LNCaP clone FGC (cell line): ENCODE measurements at regions not wholly inside any gene's neighbourhood (a gene's known extent, or its start where the extent isn't known, plus 50 kb on each side); places are given as distances from the start of the nearest gene placed in this dataset.

ENCODE experiments used
- DNase-seq: peaks from one replicate; pipeline ENCODE4 v3.0.0-alpha.2; 2011; ENCODE audit warnings: low read depth
- H3K4me3 ChIP-seq: 2 replicates; pipeline ENCODE4 v1.5.1; 2011; ENCODE audit warnings: mild to moderate bottlenecking, low read depth, low read length, control low read depth
- CTCF ChIP-seq: IDR thresholded peaks from 2 replicates; pipeline ENCODE4 v1.5.1; 2012; ENCODE audit warnings: mild to moderate bottlenecking; ENCODE audit not compliant: control insufficient read depth, insufficient read depth; ENCODE audit errors: extremely low read depth

DNA sequence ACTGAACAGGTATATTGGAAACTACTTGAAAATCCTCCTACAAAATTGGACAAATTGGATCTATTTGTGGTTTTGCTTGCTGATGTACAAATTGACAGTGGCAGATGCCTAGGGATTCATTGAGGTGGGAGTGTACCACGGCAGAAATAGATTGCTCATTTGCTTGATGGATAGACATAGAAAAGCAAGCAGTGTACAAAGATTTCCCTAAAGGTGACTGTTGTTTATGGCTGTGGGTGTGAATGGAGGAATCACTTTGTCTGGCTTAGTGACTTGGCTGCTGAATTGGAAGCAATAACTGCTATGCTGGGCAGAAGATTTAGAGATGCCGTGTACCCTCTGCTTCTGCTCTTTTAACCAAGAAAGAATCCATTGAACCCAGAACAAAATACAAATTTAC lies 191.0 kb upstream of the GRID2 start:
- DNase-seq, result no peak
- H3K4me3 ChIP-seq, result no peak overlapping the region
- no peak for TF ChIP-seq CTCF

DNA sequence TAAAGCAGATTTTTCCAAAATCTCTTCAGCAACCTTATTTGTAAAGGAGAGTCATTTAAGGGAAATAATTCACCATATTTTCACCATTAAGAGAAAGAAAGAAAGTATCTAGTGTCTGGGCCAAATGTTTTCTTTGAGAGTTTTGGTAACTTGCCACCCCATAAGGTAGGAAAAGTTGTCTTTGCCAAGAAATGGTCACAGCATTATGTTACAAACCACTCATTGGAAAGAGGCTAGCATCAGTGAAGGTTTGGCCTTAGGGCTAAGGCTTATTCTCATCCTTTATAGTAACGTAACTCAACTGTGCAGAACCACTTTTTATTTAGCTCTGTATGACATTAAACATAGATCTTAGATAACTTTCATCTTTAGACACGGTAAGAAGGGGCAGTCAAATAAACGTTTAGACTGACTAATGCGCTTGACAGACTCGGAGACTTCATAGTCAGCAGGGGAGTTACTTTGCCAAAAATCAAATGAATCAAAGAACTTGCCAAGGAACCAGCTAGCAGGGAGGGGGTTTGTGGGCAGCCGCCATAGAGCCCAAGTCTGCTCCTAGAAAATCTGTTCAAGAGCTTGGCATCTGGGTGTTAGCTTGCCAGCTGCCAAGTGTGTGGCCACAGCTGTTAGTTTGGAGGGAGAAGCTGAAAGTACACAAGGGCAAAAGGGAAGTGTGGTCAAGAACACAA lies 182.8 kb upstream of the GRID2 start:
- DNase-seq, result no peak
- no peak overlapping the region for H3K4me3 ChIP-seq
- TF ChIP-seq CTCF, result no peak

DNA sequence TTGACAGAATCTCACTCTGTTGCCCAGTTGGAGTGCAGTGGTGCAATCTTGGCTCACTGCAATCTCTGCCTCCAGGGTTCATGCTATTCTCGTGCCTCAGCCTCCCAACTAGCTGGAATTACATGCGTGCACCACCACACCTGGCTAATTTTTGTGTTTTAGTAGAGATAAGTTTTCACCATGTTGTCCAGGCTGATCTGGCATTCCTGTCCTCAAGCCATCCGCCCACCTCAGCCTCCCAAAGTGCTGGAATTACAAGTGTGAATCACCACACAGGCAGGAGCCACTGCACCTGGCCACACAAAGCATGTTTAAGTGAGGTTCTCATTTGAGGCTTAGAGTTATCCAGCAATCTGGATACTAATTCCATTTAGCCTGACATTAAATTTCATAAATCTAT lies 180.9 kb upstream of the GRID2 start:
- DNase-seq, result no peak
- no peak overlapping the region for H3K4me3 ChIP-seq
- no peak for TF ChIP-seq CTCF

DNA sequence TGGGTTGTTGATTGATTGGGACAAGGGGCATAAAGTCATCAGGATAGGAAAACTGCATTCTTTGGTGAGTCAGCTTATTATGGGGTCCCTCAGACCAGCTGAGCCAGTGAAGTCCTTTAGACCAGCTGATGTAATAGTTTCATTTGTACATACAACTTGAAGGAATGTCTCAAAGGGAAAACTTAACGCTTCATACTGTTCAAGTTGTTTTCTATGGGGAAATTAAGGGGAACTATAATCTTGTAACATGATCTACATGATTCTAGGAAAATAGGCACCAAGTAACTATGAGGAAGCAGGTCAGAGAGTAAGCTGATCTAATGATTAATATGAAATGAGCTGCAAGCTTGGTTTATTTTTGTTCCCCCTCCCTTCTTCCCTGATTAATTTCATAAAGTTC lies 175.1 kb upstream of the GRID2 start:
- TF ChIP-seq CTCF, result no peak
- H3K4me3 ChIP-seq, result no peak overlapping the region
- DNase-seq, result no peak

GRCh38 chr4:92129408-92129994 lies 174.3 kb upstream of the GRID2 start:
- no peak for DNase-seq

DNA sequence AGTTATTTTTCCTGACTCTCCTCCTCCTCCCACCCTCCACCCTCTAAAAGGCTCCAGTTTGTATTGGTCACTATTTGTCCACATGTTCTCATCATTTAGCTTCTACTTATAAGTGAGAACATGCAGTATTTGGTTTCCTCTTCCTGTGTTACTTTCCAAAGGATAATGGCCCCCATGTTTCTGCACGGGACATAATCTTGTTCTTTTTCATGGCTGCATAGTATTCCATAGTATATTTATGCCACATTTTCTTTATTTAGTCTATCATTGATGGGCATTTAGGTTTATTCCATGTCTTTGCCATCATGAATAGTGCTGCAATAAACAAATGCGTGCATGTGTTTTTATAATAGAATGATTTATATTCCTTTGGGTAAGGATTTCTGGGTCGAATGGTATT lies 167.3 kb upstream of the GRID2 start:
- no peak for TF ChIP-seq CTCF
- H3K4me3 ChIP-seq, result no peak overlapping the region
- no peak for DNase-seq

More at GRCh38 chr4:92129408-92129994, 174.3 kb upstream of the GRID2 start:
- no peak for TF ChIP-seq CTCF
- H3K4me3 ChIP-seq, result no peak overlapping the region

GRCh38 chr4:92163348-92163747 lies 140.4 kb upstream of the GRID2 start:
- DNase-seq, result no peak

More at GRCh38 chr4:92163348-92163747, 140.4 kb upstream of the GRID2 start:
- no peak overlapping the region for H3K4me3 ChIP-seq
- TF ChIP-seq CTCF, result peak; percentile 47
